ENCODE measurements at regions not wholly inside any gene's neighbourhood (a gene's known extent, or its start where the extent isn't known, plus 50 kb on each side); places are given as distances from the start of the nearest gene placed in this dataset.
"Not testable (repeated sequence)": the region's sequence is repeated elsewhere in the genome, so short reads cannot be mapped to it uniquely, and the experiment has no call there.

DNA sequence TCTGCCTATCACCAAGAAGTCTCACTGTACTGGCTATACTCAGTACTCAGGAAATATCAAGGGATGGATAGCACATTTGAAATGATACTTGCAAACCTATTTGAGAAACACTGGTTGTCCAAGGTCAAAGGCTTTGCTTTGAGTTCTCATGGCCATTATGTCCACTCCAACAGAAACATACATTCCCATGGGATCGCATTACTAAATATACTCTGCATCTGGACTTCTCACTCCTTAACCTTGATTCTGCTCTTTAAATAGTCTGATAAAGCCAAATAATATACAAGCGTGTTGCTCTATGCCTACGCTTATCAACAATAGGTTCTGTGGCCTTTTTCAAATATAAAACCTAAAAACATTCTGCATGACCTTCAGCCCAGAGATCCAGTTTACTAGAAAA is 1054.8 kb downstream of the MRPL39 start:
- no peak for DNase-seq (ENCODE audit: low read depth, low spot score)

DNA sequence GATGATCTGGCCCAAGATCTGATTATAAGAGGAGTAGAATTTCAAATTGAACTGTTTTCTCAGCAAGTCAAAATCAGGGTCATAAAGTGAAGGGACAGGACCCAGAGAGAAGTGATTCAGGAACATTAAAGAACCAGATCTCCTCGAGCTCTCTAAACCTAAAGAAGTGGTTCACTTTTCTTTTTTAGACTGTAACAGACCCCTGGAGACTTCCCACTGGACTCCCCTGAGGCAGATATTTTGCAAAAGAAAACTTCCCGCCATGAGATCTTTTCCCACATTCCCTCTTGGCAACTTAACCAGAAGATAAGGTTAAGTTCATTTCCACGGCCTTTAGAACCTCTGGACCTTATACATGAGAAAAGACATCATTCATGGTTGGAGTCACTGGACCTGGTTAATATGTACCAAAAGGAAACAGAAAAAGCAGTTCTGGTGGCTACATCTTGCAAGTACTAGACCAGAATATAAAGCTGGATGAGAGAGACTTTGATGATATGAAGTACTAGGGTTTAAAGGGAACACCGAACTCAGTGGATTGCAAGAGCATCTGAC is 1061.4 kb downstream of the MRPL39 start:
- no peak for DNase-seq (ENCODE audit: low read depth, low spot score)

DNA sequence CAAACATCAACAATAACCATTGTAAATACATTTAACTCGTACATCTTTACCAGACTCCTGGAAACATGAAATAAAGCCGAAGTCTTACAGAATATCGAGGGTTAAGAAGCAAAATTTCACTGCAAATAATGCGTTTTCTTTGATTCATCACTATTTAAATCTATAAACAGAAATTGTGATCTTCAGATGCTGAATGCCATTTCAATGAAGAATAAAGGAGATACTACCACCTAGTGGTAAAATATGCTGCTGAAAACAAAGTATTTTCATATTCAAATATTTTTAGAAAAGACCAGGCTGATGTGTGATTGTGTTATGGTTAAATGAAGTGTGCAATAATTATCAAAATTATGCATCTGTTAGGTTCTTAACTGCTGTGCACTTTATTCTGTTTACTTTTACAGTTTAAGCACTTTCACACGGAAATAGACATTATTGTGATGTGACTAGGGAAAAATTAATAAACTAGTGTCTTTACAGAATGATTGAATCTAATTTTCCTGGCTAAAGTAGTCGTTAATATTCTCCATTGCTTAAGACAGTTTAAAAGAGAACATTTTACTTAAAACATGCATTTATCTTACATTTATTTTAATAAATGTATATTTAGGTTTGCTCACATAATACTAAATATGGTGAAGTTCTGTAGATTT is 1093.1 kb downstream of the MRPL39 start:
- no peak for DNase-seq (ENCODE audit: low read depth, low spot score)

DNA sequence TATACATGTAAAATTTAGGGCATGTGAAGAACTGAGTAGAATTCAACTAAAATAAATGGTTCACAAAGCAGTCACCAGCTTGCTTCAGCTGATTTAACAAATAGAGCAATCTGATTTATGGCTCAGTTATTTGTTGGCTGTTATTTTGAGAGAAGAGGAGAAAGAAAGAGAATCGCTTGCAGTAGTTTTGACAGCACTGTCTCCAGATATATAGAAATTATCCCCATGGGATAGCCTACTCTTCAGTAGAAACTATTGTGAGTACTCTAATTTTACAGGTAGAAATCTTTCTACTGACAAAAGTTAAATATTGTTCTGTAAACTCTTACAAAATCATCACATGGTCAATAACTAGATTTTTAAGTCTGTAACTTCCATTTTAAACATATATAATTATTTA is 1098.2 kb downstream of the MRPL39 start:
- no peak for DNase-seq (ENCODE audit: low read depth, low spot score)

DNA sequence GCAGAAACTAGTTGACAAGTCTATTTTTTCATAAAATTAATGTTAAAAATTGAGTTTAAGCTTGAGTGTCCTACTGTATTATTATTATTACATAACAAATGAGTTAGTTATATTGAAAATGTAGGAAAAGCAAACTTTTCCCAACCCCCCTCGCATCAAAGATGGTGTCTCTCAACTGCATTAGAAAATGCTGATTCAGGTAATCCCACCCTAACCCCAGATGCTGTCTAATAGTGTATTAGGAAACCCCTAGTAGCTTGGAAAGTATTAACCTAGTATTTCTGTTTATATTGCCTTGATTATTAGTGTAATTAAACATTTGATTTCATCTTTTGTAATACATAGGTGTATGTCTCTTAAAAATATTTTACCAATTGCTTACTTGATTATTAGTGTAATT is 1120.3 kb downstream of the MRPL39 start:
- DNase-seq (ENCODE audit: low read depth, low spot score): no peak

DNA sequence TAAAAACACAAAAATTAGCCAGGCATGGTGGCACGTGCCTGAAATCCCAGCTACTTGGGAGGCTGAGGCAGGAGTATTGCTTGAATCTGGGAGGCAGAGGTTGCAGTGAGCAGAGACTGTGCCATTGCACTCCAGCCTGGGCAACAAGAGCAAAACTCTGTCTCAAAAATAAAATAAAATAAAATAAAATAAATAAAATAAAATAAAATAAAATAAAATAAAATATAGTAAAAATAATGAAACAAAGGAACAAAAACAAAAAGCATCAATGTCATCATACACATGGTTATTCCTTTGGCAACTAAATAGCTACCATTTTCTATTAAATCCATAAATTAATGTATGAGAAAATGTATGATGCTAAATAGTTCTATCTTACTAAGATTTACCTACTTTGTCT is 1123.9 kb downstream of the MRPL39 start:
- DNase-seq (ENCODE audit: low read depth, low spot score): not testable (repeated sequence)

DNA sequence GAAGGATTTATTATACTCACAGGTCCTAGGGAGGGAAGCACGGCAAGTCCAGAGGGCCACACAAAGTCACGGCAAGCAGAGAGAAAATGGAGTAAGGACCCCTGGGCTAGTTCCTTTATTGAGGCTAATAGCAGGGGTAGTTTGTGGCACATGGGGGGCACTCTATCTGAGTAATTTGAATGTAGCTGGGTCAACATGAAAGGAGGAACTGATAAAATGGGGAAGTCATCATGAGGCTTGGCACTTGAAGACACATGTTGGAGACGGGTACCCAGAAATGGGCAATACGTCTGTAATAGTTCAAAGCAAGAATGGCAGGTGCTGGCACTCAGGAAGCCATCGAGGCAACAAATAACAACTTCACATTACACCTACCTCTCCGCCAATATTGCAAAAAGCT is 1136.4 kb downstream of the MRPL39 start:
- DNase-seq (ENCODE audit: low read depth, low spot score): no peak

DNA sequence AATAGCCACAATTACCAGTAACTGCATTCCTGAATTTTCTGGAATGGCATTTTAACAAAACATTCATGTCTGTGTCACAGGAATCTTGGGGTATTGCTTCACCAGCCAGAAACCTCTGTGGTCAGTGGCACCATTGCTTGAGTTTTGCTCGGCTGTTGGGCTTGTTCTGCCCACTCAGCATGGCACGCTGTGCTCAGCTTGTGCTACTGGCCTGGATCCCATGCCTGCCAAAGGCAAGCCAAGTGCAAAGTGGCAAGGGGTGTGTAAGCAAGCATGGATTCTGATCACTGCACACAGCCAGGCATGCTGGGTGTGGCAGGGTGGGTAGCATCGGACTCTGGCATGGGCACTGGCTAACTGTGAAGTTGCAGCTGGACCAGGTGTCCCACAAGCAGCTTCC is 1150.9 kb downstream of the MRPL39 start:
- no peak for DNase-seq (ENCODE audit: low read depth, low spot score)

DNA sequence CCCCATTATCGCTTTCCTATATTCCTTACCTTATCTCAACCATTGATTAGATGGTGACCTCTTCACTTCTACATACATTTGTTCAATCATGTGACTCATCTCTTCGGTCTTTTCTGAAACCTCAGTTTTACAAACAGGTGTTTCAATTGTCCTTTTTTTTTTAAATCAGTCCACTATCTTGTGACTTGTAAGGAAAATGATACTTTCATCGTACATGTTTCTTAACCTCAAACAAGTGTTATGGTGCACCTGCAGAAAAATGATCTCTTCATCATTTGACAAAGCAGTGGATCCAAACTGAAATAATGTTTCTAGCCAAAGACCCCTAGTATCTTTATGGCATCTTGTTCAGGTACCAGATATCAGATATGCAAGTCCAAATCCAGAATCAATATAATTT is 1157.2 kb downstream of the MRPL39 start:
- DNase-seq (ENCODE audit: low read depth, low spot score): no peak

DNA sequence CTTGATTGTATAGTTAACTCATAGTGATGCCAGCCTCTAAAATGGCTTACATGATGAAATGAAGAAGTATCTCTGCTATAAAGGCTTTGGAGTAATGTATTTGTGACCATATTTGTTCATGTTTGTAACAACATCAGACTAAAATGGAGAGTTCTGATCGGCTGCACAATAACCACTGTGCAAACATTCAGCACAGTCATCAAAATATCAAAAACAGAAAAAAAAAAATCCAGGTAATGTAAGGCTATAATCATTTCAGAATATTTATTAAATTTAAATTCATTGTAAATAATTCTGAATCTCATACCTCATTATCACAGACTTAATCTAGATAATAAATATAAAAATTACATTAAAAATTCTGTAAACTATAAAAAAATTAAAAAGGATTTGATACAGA is 1161.8 kb downstream of the MRPL39 start:
- no peak for DNase-seq (ENCODE audit: low read depth, low spot score)

DNA sequence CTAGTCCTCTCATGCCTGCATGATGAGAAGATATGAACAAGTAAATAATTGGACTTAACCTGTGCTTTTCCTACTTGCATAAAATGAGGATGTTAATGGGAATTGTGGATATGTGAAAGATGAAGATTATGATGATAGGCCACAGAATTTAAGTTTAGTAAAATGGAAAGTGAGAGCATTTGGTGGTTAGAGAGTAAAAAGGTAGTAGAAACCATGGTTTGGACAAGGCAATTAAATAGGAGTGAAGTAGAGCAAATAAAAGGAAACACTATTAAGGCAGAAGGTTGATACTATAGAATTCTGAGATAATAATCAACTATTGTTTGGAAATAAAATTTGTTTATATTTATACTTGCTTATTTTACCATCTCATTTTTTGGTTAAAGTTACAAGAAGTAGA is 1162.5 kb downstream of the MRPL39 start:
- DNase-seq (ENCODE audit: low read depth, low spot score): no peak

DNA sequence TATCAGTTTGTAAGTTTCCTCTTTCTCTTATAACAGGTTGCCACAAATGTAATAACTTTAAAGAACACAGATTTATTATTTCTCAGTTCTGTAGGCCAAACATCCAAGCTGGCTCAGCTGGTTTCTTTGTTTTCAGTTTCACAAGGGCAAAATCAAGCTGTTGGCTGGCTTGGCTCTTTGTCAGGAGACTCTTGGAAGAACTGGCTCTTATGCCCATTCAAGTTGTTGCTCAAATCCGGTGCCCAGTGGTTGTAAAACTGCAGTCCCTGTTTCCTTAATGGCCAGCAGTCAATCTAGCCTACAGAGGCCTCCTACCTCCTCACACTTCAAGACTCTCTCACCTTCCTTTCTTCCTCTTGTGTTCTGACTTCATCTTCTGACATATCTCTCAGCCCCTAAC is 1171.0 kb downstream of the MRPL39 start:
- DNase-seq (ENCODE audit: low read depth, low spot score): no peak

DNA sequence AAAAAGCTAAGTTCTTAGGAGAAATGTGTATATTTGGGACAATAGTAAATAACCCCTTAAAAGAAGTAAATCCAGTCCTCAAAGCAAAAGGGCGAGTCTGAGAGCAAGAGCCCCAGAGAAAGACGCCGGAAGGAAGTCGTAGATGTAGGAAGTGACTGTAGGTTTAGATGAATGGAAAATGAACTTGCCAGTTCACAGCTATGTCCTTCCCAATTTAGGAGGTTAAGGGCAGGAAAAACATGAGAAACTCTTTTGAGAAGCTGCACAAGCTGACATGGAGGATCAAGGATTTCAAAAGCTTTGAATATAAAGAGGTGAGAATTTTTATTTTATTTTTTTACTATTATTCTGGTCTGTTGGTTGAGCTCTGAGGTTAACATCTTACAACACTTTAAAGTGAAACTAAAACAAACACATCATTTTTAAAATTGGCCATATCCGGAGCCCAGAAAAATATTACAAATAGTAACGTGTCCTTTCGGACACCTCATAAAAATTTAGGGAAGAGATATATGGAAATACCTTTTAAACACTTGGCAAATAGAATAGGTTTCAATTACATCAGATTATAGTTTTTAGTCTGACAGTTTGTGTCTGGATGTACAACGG is 1178.6 kb downstream of the MRPL39 start:
- no peak for DNase-seq (ENCODE audit: low read depth, low spot score)

DNA sequence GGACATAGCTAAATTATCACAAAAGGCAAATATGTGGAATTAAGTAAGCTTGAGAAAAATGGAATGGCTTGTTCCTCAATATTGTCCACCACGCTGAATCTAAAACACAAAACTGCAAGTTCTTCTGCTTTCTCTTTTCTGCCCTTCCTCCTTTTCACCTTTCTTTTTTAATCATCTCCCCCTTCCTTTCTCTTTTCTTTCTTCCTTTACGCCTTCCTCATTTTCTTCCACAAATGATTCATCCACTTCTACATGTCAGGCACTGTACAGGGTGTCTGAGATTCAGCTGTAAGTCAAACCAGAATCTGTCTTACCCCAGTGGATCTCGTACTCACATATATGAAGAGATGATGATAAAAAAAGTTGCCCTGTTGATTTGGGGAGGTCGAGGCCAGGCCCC is 1182.5 kb downstream of the MRPL39 start:
- DNase-seq (ENCODE audit: low read depth, low spot score): no peak

DNA sequence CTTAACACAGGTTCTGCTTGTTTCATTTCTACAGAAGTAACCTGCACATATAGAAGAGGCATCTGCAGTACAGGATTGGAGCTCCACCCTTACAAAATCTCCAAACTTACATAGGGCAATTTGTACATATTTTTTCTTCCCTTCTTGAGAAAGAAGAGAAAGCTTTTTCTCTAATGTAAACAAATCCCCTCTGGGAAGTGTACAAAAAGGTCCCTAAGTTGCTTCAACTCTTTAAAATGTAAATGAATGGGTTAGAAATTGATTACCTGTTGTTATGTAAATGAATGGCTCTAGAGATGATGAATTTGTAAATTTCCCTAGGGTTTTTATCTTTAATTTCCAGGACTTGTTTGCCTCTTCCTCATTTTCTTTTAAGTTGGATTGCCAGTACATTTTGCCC is 1183.7 kb downstream of the MRPL39 start:
- no peak for DNase-seq (ENCODE audit: low read depth, low spot score)

DNA sequence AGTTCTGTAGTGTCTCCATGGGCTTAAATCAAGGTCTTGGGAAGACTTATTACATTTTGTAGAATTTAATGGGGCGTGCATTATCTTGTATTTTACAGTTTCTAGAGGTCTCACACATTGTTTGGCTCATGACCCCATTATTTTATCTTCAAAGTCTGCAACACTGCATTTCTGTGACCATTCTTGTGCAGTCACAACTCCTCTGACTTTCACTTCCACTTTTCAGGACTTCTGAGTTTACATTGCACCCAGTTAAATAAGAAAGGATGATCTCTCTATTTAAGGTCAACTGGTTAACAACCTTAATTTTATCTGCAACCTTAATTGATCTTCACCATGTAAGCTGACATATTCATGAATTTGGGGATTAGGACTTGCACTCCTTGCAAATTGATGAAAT is 1186.6 kb downstream of the MRPL39 start:
- no peak for DNase-seq (ENCODE audit: low read depth, low spot score)

DNA sequence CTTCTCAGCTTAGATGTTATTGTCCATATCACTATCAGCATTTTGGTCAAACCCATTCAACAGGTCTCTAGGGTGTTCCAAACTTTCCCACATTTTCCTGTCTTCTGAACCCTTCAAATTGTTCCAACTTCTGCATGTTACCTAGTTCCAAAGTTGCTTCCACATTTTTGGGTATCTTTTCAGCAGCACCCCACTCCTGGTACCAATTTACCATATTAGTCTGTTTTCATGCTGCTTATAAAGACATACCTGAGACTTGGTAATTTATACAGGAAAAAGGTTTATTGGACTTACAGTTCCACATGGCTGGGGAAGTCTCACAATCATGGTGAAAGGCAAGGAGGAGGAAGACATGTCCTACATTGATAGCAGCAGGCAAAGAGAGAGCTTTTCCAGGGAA is 1187.6 kb downstream of the MRPL39 start:
- DNase-seq (ENCODE audit: low read depth, low spot score): not testable (repeated sequence)

DNA sequence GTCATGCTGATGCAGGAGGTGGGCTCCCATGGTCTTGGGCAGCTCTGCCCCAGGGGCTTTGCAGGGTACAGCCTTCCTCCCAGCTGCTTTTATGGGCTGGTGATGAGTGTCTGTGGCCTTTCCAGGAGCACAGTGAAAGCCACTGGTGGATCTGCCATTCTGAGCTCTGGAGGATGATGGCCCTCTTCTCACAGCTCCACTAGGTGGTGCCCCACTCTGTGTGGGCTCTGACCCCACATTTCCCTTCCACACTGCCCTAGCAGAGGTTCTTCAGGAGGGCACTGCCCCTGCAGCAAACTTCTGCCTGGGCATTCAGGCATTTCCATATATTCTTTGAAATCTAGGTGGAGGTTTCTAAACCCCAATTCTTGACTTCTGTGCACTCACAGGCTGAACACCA is 1188.6 kb downstream of the MRPL39 start:
- DNase-seq (ENCODE audit: low read depth, low spot score): no peak

DNA sequence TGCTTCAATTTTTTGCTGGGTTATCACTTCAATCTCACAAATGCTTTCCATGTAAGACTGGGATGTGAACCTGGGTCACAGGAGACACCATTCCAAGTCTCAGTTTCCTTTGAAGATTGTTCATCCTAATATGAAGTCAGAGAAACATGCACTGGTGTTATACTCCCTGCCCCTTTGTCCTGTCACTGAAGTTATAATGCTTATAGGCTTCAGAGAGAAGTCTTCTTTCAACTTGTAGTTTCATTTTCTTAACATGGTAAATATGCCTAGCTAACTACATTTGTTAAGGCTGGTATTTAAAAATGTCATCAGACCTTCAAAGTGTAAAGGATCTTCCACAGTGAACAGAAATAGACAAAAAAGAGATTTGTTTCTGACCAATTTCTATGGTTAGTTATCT is 1195.9 kb downstream of the MRPL39 start:
- DNase-seq (ENCODE audit: low read depth, low spot score): no peak

DNA sequence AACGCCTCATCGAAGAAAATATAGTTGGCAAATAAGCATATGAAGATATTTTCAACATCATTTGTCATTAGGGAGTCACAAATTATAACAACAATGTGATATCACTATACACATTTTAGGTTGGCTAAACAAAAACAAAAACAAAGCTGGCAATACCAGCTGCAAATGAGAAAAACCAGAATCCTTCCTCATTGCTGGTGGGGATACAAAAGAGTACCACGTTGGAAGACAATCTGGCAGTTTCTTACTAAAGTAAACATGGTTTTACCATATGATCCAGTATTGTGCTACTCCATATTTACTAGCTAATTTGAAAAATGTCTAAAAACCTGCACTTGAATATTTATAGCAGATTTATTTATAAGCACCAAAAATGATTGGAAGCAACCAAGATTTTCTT is 1204.1 kb downstream of the MRPL39 start:
- DNase-seq (ENCODE audit: low read depth, low spot score): no peak

DNA sequence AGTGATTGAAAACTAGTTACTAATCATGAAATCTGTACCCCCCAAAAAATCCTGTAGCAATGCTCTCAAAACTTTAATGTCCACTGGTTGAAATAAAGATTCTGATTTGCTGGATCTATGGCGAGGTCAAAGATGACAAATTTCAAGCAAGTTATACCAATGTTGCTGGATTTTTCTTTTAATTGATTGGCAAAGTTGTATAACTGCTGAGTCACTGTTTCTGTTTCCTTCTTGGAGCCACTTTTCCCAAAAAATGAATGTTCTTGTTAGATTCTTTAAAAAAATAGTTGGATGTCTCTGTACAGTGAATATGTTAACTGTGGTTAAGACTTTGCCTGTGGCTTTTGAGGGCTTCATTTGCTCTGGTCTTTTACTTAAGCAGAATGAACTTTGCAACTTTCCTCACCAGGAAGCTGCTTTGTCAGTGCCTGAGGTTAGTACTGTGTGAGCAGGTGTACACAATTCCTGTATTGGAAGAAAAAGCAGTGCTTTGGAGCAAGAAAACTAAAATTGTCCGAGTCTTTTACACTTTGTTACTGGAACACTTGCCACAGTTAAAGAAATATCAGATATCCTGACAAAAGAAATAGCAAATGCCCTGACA is 1211.9 kb downstream of the MRPL39 start:
- DNase-seq (ENCODE audit: low read depth, low spot score): no peak

DNA sequence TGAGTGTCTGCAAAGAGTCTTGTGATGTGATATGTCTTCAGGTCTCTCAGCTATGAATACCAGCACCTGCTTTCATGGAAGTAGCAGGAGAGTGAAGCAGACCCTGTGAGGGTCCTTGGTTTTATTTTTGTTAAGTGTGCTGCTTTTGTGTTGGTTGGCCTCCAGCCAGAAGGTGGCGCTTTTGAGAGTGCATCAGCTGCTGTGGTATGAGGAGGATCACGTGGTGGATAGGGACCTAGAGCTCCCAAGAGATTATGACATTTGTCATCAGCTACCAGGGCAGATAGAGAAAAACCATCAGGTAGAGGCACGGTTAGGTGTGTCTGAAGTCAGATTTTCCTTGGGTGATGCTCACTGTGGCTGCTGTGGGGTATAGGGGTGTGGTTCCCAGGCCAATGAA is 1232.1 kb downstream of the MRPL39 start:
- no peak for DNase-seq (ENCODE audit: low read depth, low spot score)

DNA sequence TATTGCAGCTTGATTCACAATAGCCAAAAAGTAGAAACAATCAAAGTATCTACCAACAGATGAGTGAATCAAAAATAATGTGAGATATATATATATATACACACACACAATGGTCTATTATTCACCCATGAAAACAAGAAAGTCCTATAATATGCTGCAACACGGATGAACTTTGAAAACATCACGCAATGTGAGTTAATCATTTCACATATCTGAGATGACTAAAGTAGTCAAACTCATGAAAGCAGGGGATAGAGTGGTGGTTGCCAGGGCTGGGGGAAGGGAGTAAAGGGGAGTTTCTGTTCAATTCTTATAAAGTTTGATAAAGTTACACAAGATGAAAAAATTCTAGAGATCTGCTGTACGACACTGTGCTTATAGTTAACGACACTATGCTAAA is 1234.8 kb downstream of the MRPL39 start:
- DNase-seq (ENCODE audit: low read depth, low spot score): no peak

Data from ELF-1 (cell line).